ENCODE measurements at regions not wholly inside any gene's neighbourhood (a gene's known extent, or its start where the extent isn't known, plus 50 kb on each side); places are given as distances from the start of the nearest gene placed in this dataset.

- Histone ChIP-seq H3K4me3 (no peak overlapping the region), H4K20me1 (ENCODE audit: control insufficient read depth, insufficient read depth) (no peaks in the 10 kb centered on the region), H3K9me3 (replicated peaks; ENCODE audit: control insufficient read depth, insufficient read depth, low read length) (no peaks in the 10 kb centered on the region), H3K27me3 (replicated peaks in 1 of 2; ENCODE audit: control insufficient read depth in 2 of 2, insufficient read depth in 2 of 2, low read length in 1 of 2) (no peaks in the 10 kb centered on the region), H3K9ac (ENCODE audit: control insufficient read depth, insufficient read depth, low read length) (no peak overlapping the region), H3K4me1 (ENCODE audit: control insufficient read depth, insufficient read depth, low read length) (peaks cover 14% of the 10 kb centered on the region), H3K79me2 (ENCODE audit: control insufficient read depth, insufficient read depth, low read length) (peaks cover 16% of the 10 kb centered on the region), H3K4me2 (ENCODE audit: control insufficient read depth, insufficient read depth) (no peak overlapping the region), H2AFZ (ENCODE audit: control insufficient read depth, low read depth, low read length) (no peak overlapping the region), H3K27ac (ENCODE audit: control insufficient read depth, insufficient read depth) (no peak overlapping the region), H3K36me3 (ENCODE audit: control insufficient read depth in 2 of 2, insufficient read depth in 2 of 2, low read length in 1 of 2) (peaks cover 0 to 8% of the 10 kb centered on the region in 2 experiments; a peak in 2 of 4 replicates)
- ChIA-PET POLR2A (interaction anchor here (1.2 to 1.9 kb wide), 3 partner anchors 14 to 95 kb away, joined by 3 to 5 read pairs (median 4); no protein-coding TSS in a partner anchor), RAD21 (ENCODE audit: unreplicated experiment) (interaction anchor here (2.6 kb wide), 2 partner anchors 15 to 49 kb away, joined by 10 to 11 read pairs; no protein-coding TSS in a partner anchor), SMC1A (ENCODE audit: uncharacterized antibody, unreplicated experiment) (interaction anchor here (0.8 to 3.2 kb wide), 3 partner anchors 15 to 49 kb away, joined by 3 to 18 read pairs (median 3); no protein-coding TSS in a partner anchor), CTCF (interaction anchor here (0.6 to 4.6 kb wide), 7 partner anchors 9 to 99 kb away, joined by 3 to 37 read pairs (median 8); no protein-coding TSS in a partner anchor)
- TSS peak; percentile 14 for BruUV-seq (replicated peaks)
- TF ChIP-seq KAT2A (conservative IDR thresholded peaks at IDR 0.05; ENCODE audit: control insufficient read depth, low read depth, low read length) (no peak), E2F8 (IDR thresholded peaks at IDR 0.05; ENCODE audit: low read depth, partially characterized antibody) (no peak)
- ATAC-seq: no peak
- WGBS (ENCODE audit: insufficient coverage, insufficient replicate concordance, low lambda C conversion rate, missing lambda C conversion rate): 96% methylated on average over 1 of the region's 1 CpG
- FAIRE-seq: no peak
- in situ Hi-C loops (cut with MboI) (no loop called here), intact Hi-C loops (cut with micrococcal nuclease; ENCODE audit: unreplicated experiment) (loop anchor here (10.0 kb wide), 1 partner anchor 202 kb away; the partner anchor contains the start of gene GNE)
- DNase-seq (ENCODE audit: low read depth, low spot score): no peak
Measured at GRCh38 chr9:36456480-36457065, 56.5 kb upstream of the RNF38 start.
